HG02642 (cell line): ENCODE measurements at regions not wholly inside any gene's neighbourhood (a gene's known extent, or its start where the extent isn't known, plus 50 kb on each side); places are given as distances from the start of the nearest gene placed in this dataset.
"Not testable (repeated sequence)": the region's sequence is repeated elsewhere in the genome, so short reads cannot be mapped to it uniquely, and the experiment has no call there.

ENCODE experiments used
- ATAC-seq: cut with Tn5 transposase; IDR thresholded peaks from one replicate; pipeline ENCODE4 v1.9.1; 2021; ENCODE audit warnings: mild to moderate bottlenecking; ENCODE audit not compliant: unreplicated experiment, poor library complexity

DNA sequence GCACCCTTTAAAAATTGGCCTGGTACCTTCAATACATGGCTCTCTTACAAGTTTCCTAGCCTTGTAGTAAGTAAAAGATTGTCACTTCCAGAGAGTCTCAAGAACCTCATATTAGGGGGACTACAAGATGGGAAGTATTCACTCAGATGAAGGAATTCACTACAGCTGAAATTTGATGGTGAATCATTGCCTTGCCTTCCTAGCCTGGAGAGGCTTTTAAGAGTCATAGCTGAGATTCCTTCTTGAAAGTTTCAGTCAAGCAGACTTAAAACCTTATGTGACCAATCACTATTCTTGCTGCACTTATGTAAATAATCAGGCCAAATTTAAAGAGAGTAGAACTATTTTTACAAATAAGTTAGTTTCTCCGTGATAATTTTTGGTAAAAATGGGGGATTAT is 451.6 kb downstream of the TRHDE start:
- ATAC-seq: no peak

DNA sequence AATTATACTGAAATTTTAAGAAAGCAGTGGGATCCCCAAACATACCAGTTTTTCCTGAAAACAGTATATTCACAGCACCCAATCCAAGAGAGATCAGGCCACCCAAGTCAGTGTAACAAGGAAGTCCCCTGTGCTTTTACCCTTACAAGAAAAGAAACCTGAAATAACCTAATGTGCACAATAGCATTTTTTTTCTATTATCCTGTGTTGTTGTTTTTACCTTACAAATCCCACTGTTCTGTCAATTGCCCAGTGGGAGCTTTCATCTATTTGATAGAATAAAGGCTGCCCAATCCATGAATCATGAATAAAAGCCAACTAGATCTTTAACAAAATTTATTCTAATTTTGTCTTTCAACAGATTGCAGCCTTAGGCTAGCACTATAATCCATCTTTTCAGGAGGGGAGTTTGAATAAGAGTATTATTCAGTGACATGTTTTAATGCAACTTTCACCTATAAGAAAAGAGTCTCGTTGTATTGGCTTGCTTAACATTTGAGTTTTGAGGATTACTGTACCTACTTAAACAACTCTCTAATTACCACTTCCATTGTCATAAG is 457.4 kb downstream of the TRHDE start:
- no peak for ATAC-seq

DNA sequence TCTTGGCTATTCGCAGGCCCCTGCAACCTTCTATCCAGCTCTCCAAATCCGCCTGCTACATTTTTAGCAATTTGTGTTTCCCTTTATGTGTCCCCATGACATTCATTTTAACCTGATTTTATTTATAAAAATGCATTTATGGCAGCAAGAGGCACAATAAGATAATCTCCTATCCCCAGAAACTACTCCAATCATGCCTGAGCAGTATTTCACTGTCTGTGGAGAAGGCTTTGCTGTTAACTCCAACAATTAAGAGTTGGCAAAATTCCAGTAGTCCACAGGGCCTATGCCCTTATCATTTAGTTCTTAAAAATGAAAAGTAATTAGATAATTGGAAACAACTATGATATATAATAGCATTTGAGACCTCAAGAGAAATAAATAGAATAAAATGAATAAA is 462.4 kb downstream of the TRHDE start:
- no peak for ATAC-seq

DNA sequence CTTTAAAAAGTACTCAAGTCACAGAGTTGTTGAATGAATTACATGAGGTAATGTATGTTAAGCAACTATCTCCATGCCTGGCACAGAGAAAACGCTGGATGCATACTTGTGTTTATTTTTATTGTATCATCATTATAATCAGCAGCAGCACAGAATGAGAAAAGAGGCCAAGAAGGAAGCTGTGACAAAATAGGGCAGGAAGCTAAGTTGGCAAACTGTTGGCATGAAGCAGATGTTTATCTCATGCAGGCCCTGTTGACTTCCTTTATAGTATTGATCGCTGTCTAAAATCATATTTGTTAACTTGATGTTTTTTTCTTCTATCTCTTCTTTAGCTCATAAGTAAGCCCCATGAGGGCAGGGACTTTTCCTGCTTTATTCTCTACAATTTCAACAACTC is 466.6 kb downstream of the TRHDE start:
- no peak for ATAC-seq

DNA sequence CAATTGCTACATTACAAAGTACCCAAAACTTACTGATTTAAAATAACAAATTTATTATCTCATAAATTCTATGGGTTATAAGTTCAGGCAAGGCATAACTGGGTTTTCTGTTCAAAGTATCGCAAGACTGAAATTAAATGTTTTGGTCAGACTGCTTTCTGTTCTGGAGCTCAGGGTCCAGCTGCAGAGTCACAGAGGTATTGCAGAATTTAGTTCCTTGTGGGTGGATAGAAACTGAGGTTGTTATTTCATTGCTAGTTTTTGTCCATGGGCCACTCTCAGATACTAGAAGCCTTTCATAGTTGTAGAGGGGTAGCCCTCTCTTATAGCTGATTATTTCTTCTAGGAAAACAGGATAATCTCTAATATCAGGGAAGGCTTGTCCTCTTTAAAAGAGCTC is 467.9 kb downstream of the TRHDE start:
- ATAC-seq: no peak

DNA sequence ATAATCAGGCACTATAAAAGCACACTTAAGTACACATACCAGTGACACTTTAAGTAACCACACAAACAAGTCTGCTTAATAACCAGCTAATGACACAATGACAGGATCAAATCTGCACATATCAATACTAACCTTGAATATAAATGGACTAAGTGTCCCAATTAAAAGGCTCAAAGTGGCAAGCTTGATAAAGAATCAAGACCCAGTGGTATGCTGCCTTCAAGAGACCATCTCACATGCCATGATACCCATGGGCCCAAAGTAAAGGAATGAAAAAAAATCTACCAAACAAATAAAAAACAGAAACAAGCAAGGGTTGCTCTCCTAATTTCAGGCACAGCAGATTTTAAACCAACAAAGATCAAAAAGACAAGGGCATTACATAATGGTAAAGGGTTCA is 470.4 kb downstream of the TRHDE start:
- ATAC-seq: no peak

DNA sequence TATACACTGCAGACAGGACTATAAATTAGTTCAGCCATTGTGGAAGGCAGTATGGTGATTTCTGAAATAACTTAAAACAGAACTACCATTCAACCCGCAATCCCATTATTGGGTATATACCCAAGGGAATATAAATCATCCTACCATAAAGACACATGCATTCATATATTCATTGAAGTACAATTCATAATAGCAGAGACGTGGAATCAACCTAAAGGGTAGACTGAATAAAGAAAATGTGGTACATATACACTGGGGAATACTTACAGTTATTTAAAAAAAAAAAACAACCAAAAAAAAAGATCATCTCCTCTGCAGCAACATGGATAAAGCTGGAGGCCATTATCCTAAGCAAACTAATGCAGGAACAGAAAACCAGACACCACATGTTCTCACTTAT is 473.9 kb downstream of the TRHDE start:
- ATAC-seq: no peak

DNA sequence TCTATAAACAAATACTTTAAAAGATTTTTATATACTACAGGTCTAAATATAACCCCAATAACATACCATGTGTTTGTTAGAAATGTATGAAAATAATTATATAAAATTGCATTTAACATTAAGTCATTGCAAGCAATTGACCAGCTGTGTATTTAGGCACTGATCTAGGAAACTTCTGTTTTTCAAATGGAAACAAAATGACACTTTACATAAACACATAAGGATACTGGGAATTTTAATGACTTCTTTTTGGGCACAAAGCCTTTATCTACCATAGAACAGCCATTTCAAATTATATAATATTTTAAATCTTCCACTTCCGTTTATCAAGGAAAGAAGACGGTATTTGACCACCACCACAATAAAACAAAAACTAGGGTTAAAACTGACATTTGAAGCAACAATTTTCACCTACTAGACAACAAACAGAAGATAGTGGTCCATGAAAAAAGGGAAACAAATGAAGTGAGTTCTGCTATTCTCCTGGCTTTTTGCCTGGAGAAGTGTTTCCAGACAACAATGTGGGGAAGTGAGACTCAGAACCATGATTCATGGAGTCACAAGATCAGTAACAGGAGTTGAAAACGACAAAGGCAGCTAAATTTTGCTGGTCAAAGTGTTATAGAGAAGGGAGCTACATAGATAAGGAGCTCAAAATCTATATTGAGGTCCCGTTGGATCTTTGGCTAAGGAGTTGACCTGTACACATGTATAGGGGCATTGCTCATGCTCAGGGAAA is 475.1 kb downstream of the TRHDE start:
- ATAC-seq: no peak

DNA sequence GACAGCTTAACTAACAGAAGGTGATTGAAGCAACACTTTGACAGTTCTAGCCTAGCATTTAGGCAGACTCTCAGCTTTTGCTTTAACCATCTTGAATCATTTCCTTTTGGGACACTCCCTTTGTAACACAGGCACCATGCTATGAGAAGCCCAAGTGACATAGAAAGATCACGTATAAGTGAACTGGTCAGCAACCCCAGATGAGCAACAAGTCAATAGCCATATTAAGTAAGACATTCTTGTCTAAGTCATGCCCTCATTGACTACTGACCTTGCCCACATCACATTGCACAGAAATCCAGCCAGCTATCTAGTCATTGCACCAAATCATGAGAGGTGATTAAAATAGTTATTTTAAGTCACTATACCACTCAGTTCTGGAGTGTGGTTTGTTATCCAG is 476.8 kb downstream of the TRHDE start:
- no peak for ATAC-seq

DNA sequence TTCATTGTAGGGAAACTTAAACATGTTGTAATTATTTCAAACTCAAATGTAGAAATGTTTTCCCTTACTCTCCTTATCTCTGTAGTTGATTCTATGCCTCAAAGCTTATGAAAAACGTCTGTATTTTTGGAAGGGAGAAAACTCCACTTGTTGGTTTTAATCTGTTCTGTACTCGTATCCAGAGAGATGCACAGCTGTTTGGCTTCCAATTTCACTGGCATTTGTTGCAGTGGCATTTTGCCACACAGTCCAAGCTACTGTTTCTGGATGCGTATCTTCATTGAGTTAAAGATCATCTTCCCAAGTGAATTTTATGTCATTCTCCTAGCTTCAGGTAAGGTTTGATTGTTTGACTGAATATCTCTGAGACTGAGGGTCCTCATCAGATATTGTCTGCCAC is 481.4 kb downstream of the TRHDE start:
- ATAC-seq: no peak

DNA sequence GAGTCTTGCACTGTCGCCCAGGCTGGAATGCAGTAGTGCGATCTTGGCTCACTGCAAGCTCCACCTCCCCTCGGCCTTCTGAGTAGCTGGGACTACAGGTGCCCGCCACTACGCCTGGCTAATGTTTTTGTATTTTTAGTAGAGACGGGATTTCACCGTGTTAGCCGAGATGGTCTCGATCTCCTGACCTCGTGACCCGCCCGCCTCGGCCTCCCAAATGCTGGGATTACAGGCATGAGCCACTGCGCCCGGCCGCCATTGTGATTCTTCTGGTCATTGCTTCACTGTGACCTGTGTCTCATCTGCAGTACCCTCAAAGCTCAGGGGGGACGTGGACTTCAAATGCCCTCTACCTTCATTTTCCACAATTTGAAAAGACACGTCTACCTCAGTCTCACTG is 481.9 kb downstream of the TRHDE start:
- not testable (repeated sequence) for ATAC-seq

DNA sequence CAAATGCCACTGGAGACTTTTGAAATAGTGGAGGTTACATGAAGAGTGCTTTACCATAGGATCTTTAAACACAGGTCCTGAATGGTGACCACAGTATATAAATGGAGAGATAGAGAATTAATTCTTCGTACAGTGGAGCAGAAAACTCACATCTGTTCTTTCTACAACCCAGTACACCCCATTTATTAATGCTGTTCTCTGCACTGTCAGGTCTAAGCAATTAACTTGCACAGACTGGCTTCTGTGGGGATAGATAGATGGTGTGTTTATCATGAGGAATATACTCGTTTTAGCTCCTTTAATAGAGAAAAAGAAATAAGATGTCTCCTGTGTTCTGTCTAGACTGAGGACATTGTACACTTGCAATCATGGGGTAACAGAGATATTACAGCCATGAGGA is 494.3 kb downstream of the TRHDE start:
- ATAC-seq: no peak

DNA sequence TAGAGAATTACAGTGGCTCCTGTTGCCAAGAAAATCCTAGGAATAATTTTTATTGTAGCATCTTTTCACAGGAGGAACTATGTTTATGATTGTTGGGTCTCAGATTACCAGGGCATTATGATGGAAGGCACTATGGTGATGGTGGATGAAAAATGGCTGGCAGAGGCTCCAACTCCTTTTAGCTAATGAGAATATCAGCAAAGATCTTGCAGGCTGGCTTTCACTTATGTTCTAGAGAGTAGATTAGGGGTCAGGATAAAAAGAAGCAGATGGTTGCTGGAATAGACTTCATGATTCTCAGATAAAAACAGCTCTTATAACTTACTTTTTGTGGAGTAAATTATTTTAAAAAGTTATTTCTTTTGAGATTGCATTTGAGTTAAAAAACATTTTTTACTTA is 501.9 kb downstream of the TRHDE start:
- ATAC-seq: no peak

DNA sequence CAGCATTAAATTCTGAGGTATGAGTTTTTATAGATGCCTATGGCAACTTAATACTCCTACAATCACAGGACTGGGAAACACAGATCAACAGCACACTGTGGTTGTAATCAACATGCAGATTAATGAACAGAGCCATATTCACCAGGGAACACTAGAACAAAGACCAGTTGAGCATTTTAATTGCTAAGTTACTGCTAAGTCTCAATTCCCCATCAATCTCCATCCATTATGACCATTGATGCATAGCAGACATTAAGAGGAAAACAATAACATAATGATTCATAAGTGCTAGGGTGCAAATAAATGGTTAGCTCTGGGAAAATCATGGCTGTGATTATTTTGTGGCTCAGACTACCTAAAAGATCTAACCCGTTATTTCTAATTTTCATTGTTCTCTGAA is 505.6 kb downstream of the TRHDE start:
- no peak for ATAC-seq

DNA sequence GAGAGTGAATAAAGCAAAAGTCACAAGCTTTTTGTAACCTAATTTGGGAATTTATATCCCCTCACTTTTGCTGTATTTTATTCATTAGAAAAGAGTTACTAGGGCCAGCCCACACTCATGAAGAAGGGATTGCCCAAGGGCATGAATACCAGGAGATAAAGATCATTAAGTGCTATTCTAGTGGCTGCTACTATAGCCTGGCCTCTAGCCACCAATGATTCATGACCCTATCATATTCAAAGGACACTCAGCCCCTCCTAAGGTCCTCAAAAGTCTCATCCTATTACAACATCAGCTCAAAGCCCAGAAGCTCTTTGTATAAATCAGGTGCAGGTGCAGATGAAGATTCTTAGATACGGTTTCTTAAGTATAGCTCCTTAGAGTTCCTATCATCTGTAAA is 518.1 kb downstream of the TRHDE start:
- no peak for ATAC-seq

DNA sequence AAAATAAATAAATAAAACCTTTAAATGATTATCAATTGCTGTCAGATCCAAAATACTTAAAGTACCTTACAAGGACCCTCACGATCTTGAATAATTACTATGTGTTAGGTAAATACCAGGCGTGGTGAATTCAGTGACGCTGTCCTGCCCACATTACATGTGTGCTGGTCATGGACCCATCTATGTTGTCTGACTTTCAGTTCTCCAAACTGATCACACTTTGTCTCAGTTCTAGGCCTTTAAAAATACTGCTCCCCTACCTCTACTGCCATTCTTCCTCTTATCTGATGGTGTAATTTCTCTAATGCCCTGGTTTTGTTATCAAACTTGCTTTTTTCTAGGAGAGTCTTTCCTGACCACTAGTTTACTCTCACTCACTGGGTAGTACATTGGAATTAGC is 520.7 kb downstream of the TRHDE start:
- no peak for ATAC-seq

DNA sequence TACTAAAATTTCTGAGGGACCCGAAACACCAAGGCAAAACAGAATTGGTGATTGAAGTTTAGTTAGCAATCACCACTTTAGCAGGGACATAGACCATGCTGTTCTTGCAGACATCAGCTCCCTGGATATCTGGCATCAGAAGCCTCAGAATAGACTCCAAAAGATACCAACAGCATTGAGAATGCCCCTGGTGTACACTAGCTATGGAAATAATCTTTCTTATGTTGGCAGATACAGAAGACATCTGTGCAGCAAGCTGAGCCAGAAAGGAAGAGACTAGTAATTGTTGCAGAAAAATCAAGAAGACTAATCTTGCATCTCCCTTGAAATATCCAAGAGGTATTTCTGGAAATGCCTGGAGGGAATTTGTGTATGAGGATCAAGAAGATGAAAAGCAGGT is 521.6 kb downstream of the TRHDE start:
- ATAC-seq: no peak

DNA sequence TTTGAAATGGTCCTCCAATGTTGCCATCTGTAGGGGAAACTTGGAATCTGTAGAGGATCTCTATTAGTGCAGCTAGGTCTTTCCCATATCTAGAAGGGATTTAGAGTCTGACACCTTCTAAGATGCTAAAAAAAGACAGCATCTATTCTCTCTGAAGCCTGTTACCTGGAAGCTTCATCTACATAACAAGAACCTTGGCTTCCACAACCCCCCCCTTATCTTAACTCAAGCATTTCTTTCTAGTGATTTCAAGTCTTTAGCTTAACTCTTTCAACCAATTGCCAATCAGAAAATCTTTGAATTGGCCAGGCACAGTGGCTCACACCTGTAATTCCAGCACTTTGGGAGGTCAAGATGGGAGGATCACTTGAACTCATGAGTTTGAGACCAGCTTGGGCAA is 543.3 kb downstream of the TRHDE start:
- ATAC-seq: no peak

DNA sequence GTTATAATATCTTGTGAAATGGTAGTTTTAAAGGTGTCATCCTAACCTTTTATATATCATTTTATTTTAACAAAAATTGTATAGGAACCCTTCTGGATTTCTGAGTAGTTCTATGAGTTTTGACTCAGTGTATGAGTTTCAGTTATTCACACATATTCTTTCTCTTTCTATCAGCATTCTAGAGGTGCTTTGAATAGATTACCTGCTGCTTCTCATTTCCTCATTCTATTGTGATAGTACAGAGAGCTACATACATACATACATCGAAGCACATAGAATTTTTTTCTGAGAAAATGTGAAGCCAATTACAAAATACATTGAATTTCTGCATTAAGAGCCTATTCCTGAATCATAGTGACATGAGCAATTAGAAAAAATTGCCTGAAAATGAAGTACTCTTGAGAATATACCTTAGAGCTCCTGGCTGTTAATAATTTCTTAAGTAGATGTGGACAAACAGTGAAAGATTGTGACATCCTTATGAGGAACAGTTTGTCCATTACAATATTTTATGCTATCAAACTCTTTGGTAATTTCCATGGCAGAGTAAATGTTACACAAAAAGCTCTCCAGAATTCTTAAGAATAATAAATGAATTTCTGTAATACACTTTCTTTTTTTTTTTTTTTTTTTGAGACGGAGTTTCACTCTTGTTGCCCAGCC is 556.6 kb downstream of the TRHDE start:
- ATAC-seq: no peak

DNA sequence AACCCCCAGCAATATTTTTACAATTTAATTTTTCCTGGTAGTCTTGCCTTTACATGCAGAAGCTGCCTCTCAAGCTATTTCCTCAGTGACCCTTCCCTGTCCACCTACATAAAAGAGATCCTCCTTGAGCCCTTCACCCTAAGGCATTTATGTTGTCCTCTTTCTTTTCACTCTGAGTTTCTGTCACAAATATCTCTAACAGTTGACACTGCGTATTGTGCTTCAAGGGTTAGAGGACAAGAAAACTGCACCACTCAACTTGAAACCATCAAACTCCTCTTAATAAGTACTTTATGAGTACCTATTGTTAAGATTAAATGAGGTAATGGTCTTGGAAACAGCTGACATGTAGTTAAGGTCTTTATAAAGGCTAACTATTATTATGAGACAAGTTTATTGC is 557.7 kb downstream of the TRHDE start:
- no peak for ATAC-seq

DNA sequence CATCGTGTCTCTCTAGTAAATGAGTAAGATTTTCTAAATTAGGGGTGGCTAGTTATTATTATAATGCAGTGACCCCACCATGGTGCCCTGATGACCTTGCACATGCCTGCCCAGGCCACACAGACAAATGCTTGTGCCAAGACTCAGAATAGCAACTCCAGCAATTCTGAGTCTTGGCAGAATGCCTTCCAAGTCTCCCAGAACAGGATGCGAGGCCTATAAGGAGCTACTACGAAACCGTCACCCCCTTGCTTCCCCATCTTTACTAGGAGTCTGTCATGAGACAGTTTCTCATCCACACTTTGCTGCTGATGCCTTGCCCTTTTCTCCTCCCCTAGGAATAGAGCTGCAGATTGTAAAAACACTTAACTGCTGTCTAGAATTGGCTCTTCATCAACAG is 559.9 kb downstream of the TRHDE start:
- ATAC-seq: no peak

DNA sequence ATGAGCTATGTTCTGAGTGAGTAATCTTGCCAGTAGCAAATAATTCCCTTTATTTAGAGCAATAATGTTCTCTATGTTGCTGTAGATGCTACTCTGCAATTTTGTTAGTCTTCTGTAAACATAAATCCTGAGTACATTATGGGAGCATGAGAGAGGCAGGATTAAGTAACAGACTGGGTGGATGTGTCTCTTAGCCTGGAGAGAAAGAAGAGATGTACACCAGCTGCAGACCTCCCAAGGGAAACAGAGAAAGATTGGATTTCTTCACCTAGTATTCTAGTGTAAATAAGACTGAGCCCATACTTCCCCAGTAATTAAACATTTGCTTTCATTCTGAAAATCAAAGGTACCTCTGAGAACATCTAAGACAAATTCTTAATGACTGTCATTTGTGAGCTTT is 564.0 kb downstream of the TRHDE start:
- no peak for ATAC-seq
